GM21447 (cell line): ENCODE measurements at regions not wholly inside any gene's neighbourhood (a gene's known extent, or its start where the extent isn't known, plus 50 kb on each side); places are given as distances from the start of the nearest gene placed in this dataset.
A peak's percentile ranks its signal among the peaks of the same experiment; 100 is the strongest.

Experiments
- ATAC-seq: cut with Tn5 transposase; IDR thresholded peaks from one replicate; pipeline ENCODE4 v1.9.1; 2021; ENCODE audit not compliant: unreplicated experiment

- no peak for ATAC-seq
Observed at GRCh38 chr3:180283251-180283650, 246.5 kb upstream of the PEX5L start.

- no peak for ATAC-seq
Observed at GRCh38 chr3:180284331-180285110, 247.8 kb upstream of the PEX5L start.

GRCh38 chr3:180287703-180288102, 251.0 kb upstream of the PEX5L start:
- ATAC-seq = no peak

GRCh38 chr3:180288816-180289215, 252.1 kb upstream of the PEX5L start:
- ATAC-seq = no peak

- ATAC-seq = no peak
Observed at GRCh38 chr3:180290300-180290699, 253.6 kb upstream of the PEX5L start.

GRCh38 chr3:180294282-180295027, 257.7 kb upstream of the PEX5L start:
- no peak for ATAC-seq

- ATAC-seq = no peak
Observed at GRCh38 chr3:180295811-180296210, 259.1 kb upstream of the PEX5L start.

- no peak for ATAC-seq
Observed at GRCh38 chr3:180296971-180297370, 260.2 kb upstream of the PEX5L start.

GRCh38 chr3:180306155-180306554, 269.4 kb upstream of the PEX5L start:
- no peak for ATAC-seq

GRCh38 chr3:180306691-180307090, 270.0 kb upstream of the PEX5L start:
- ATAC-seq = no peak

- ATAC-seq = no peak
Observed at GRCh38 chr3:180311242-180311641, 274.5 kb upstream of the PEX5L start.

GRCh38 chr3:180316321-180316720, 279.6 kb upstream of the PEX5L start:
- no peak for ATAC-seq

GRCh38 chr3:180319461-180319860, 282.5 kb upstream of the TTC14 start:
- no peak for ATAC-seq

GRCh38 chr3:180320631-180321030, 281.3 kb upstream of the TTC14 start:
- no peak for ATAC-seq

- ATAC-seq = no peak
Observed at GRCh38 chr3:180321534-180321933, 280.4 kb upstream of the TTC14 start.

- ATAC-seq = no peak
Observed at GRCh38 chr3:180322829-180323228, 279.1 kb upstream of the TTC14 start.

GRCh38 chr3:180324791-180325190, 277.2 kb upstream of the TTC14 start:
- no peak for ATAC-seq

GRCh38 chr3:180325533-180325932, 276.4 kb upstream of the TTC14 start:
- no peak for ATAC-seq

- no peak for ATAC-seq
Observed at GRCh38 chr3:180325958-180326357, 276.0 kb upstream of the TTC14 start.

GRCh38 chr3:180329187-180329586, 272.8 kb upstream of the TTC14 start:
- peak; percentile 86 for ATAC-seq

GRCh38 chr3:180329847-180330246, 272.1 kb upstream of the TTC14 start:
- ATAC-seq = no peak

- ATAC-seq = no peak
Observed at GRCh38 chr3:180330440-180330839, 271.5 kb upstream of the TTC14 start.
